Endodermal cell (in vitro differentiated cells): ENCODE measurements at regions not wholly inside any gene's neighbourhood (a gene's known extent, or its start where the extent isn't known, plus 50 kb on each side); places are given as distances from the start of the nearest gene placed in this dataset.
A peak's percentile ranks its signal among the peaks of the same experiment; 100 is the strongest.

Source experiments
- DNase-seq: peaks from one replicate; pipeline ENCODE4 v3.0.0-alpha.2; 2017
- H3K27ac ChIP-seq: 2 replicates; pipeline ENCODE4 v1.5.1; 2013; ENCODE audit warnings: mild to moderate bottlenecking, low read depth, low read length, moderate library complexity
- H3K27me3 ChIP-seq: 2 replicates; pipeline ENCODE4 v1.6.1; 2013; ENCODE audit warnings: mild to moderate bottlenecking, low read length, moderate library complexity; ENCODE audit not compliant: insufficient read depth, control insufficient read depth, poor library complexity, severe bottlenecking
- H3K36me3 ChIP-seq: 2 replicates; pipeline ENCODE4 v1.7.0; 2013; ENCODE audit warnings: mild to moderate bottlenecking, low read length, moderate library complexity; ENCODE audit not compliant: control insufficient read depth, insufficient read depth
- H3K4me1 ChIP-seq: one replicate; pipeline ENCODE4 v1.7.0; 2013; ENCODE audit warnings: low read length; ENCODE audit not compliant: control insufficient read depth, insufficient read depth
- H3K4me3 ChIP-seq: 2 replicates; pipeline ENCODE4 v1.5.1; 2013; ENCODE audit warnings: mild to moderate bottlenecking, low read length, moderate library complexity
- H3K9ac ChIP-seq: 2 replicates; pipeline ENCODE4 v1.6.1; 2013; ENCODE audit warnings: mild to moderate bottlenecking, low read length, moderate library complexity; ENCODE audit not compliant: poor library complexity, severe bottlenecking; ENCODE audit errors: extremely low read depth
- H3K9me3 ChIP-seq: 2 replicates; pipeline ENCODE4 v1.6.1; 2013; ENCODE audit warnings: mild to moderate bottlenecking, low read length, moderate library complexity; ENCODE audit not compliant: control insufficient read depth
- H3K27ac Mint-ChIP-seq: 2 replicates; pipeline ENCODE4 v1.8.0; 2020; ENCODE audit warnings: mixed read lengths
- H3K27me3 Mint-ChIP-seq: 2 replicates; pipeline ENCODE4 v1.8.0; 2021; ENCODE audit warnings: mild to moderate bottlenecking, mixed read lengths; ENCODE audit not compliant: insufficient read depth
- H3K36me3 Mint-ChIP-seq: 2 replicates; pipeline ENCODE4 v1.8.0; 2020; ENCODE audit warnings: low read depth, mixed read lengths
- H3K4me1 Mint-ChIP-seq: 2 replicates; pipeline ENCODE4 v1.8.0; 2020; ENCODE audit warnings: mixed read lengths
- H3K4me3 Mint-ChIP-seq: 2 replicates; pipeline ENCODE4 v1.8.0; 2020; ENCODE audit warnings: mild to moderate bottlenecking, moderate library complexity, mixed read lengths
- H3K9me3 Mint-ChIP-seq: 2 replicates; pipeline ENCODE4 v1.8.0; 2020; ENCODE audit warnings: mild to moderate bottlenecking, mixed read lengths
- CTCF ChIP-seq: fragments of 200-600 bp; sonication (generic); conservative IDR thresholded peaks from 2 replicates; pipeline ENCODE4 v1.5.0; 2021; ENCODE audit warnings: antibody characterized with exemption, mild to moderate bottlenecking
- WGBS, 2 experiments: methylation state at CpG; one replicate each; pipeline versions ENCODE4 v1.1.5 to v1.1.7; 2013; ENCODE audit warnings: missing lambda C conversion rate in 2 of 2, mixed read lengths in 1 of 2; ENCODE audit not compliant: insufficient coverage in 1 of 2, insufficient read length in 1 of 2; 5-methylcytosine and 5-hydroxymethylcytosine counted together

- H3K4me1 Mint-ChIP-seq, result peaks cover 36% of the 10 kb centered on the region
- Histone ChIP-seq H3K4me3 (no peak overlapping the region), H3K36me3 (no peaks in the 10 kb centered on the region), H3K27me3 (peaks cover 65% of the 10 kb centered on the region), H3K9me3 (no peaks in the 10 kb centered on the region), H3K27ac (no peak overlapping the region), H3K4me1 (peaks cover 17% of the 10 kb centered on the region), H3K9ac (no peak overlapping the region)
- H3K36me3 Mint-ChIP-seq, result no peaks in the 10 kb centered on the region
- no peak for TF ChIP-seq CTCF
- peak; percentile 43 for DNase-seq
- H3K27ac Mint-ChIP-seq, result no peak overlapping the region
- no peaks in the 10 kb centered on the region for H3K9me3 Mint-ChIP-seq
- no peak overlapping the region for H3K4me3 Mint-ChIP-seq
- H3K27me3 Mint-ChIP-seq, result peaks cover 73% of the 10 kb centered on the region
- 75 to 84% methylated on average over 1 of the region's 1 CpG for WGBS, 2 experiments
These were observed 107.2 kb downstream of the KCNRG start for GRCh38 chr13:50122455-50122854.

GRCh38 chr13:50123002-50123401 is 107.8 kb downstream of the KCNRG start:
- Mint-ChIP-seq H3K4me3 (peak overlapping the region; percentile 61), H3K4me1 (peaks cover 39% of the 10 kb centered on the region), H3K36me3 (no peaks in the 10 kb centered on the region), H3K27me3 (peaks cover 79% of the 10 kb centered on the region), H3K27ac (no peak overlapping the region), H3K9me3 (no peaks in the 10 kb centered on the region)
- H3K4me3 ChIP-seq, result peak overlapping the region; percentile 85
- H3K9ac ChIP-seq, result no peak overlapping the region
- peaks cover 17% of the 10 kb centered on the region for H3K4me1 ChIP-seq
- no peak overlapping the region for H3K27ac ChIP-seq
- H3K36me3 ChIP-seq, result no peaks in the 10 kb centered on the region
- DNase-seq, result no peak
- H3K27me3 ChIP-seq, result peaks cover 70% of the 10 kb centered on the region
- H3K9me3 ChIP-seq, result no peaks in the 10 kb centered on the region
- no peak for TF ChIP-seq CTCF
- WGBS, 2 experiments, result 53 to 67% methylated on average over 2 of the region's 3 CpGs

- WGBS, 2 experiments, result 8 to 10% methylated on average over 13 of the region's 13 CpGs
- Histone ChIP-seq H3K9me3 (no peaks in the 10 kb centered on the region), H3K27me3 (peaks cover 75% of the 10 kb centered on the region), H3K36me3 (no peaks in the 10 kb centered on the region), H3K4me1 (peaks cover 17% of the 10 kb centered on the region), H3K9ac (peak overlapping the region; percentile 21), H3K27ac (no peak overlapping the region), H3K4me3 (peak overlapping the region; percentile 85)
- DNase-seq, result no peak
- Mint-ChIP-seq H3K9me3 (no peaks in the 10 kb centered on the region), H3K4me1 (peaks cover 44% of the 10 kb centered on the region), H3K27me3 (peaks cover 81% of the 10 kb centered on the region), H3K4me3 (peak overlapping the region; percentile 61), H3K36me3 (no peaks in the 10 kb centered on the region), H3K27ac (no peak overlapping the region)
- no peak for TF ChIP-seq CTCF
These were observed 108.2 kb downstream of the KCNRG start for GRCh38 chr13:50123515-50123861.
